CD14-positive monocyte (primary cell): ENCODE measurements at regions not wholly inside any gene's neighbourhood (a gene's known extent, or its start where the extent isn't known, plus 50 kb on each side); places are given as distances from the start of the nearest gene placed in this dataset.

Experiments used
- DNase-seq, 3 donors: peaks; one replicate each; pipeline ENCODE4 v3.0.0-alpha.2; 2011 to 2022
- H2AFZ ChIP-seq: 2 replicates; pipeline ENCODE4 v1.6.0; 2012; ENCODE audit warnings: mild to moderate bottlenecking, low read depth, low read length, inconsistent platforms; ENCODE audit not compliant: insufficient read depth, poor library complexity, severe bottlenecking
- H3K27ac ChIP-seq, 2 donors: 1 replicate in 1 of 2; 2 replicates in 1 of 2; pipeline ENCODE4 v1.5.1; 2012 to 2013; ENCODE audit warnings: low read length in 2 of 2, control low read depth in 1 of 2, inconsistent platforms in 1 of 2, low read depth in 1 of 2, mild to moderate bottlenecking in 1 of 2
- H3K27me3 ChIP-seq, 2 donors: one replicate each; pipeline versions ENCODE4 v1.6.0 to v1.6.1; 2011 to 2013; ENCODE audit warnings: low read length in 2 of 2; ENCODE audit not compliant: control insufficient read depth in 2 of 2, insufficient read depth in 2 of 2
- H3K36me3 ChIP-seq, 2 donors: replicated peaks in 1 of 2; 1 replicate in 1 of 2; 2 replicates in 1 of 2; pipeline versions ENCODE4 v1.5.1 to v1.6.1; 2012 to 2013; ENCODE audit warnings: low read length in 2 of 2, control low read depth in 1 of 2, inconsistent platforms in 1 of 2, mild to moderate bottlenecking in 1 of 2; ENCODE audit not compliant: insufficient read depth in 2 of 2, control insufficient read depth in 1 of 2
- H3K4me1 ChIP-seq, 2 donors: 1 replicate in 1 of 2; 2 replicates in 1 of 2; pipeline versions ENCODE4 v1.5.1 to v1.6.1; 2012 to 2013; ENCODE audit warnings: low read length in 2 of 2, control low read depth in 1 of 2, inconsistent platforms in 1 of 2, mild to moderate bottlenecking in 1 of 2, moderate library complexity in 1 of 2; ENCODE audit not compliant: insufficient read depth in 2 of 2, control insufficient read depth in 1 of 2
- H3K4me2 ChIP-seq: replicated peaks from 2 replicates; pipeline ENCODE3; 2012; ENCODE audit warnings: low read length, moderate library complexity, mild to moderate bottlenecking; ENCODE audit not compliant: poor library complexity, severe bottlenecking; ENCODE audit errors: extremely low read depth
- H3K4me3 ChIP-seq, 3 experiments: fragments of 200-600 bp in 1 of 3; sonication (generic) in 1 of 3; replicated peaks in 1 of 3; 1 replicate in 2 of 3; 2 replicates in 1 of 3; pipeline ENCODE4 v1.5.1; 2011 to 2013; ENCODE audit warnings: low read length in 3 of 3, mild to moderate bottlenecking in 3 of 3, control low read depth in 2 of 3, low read depth in 2 of 3, inconsistent platforms in 1 of 3, moderate library complexity in 1 of 3
- H3K79me2 ChIP-seq: 2 replicates; pipeline ENCODE4 v1.6.0; 2012; ENCODE audit warnings: mild to moderate bottlenecking, control low read depth, inconsistent platforms, low read length, moderate library complexity; ENCODE audit not compliant: insufficient read depth
- H3K9ac ChIP-seq: 2 replicates; pipeline ENCODE4 v1.6.0; 2017; ENCODE audit warnings: low read length, mild to moderate bottlenecking; ENCODE audit not compliant: insufficient read depth, poor library complexity, severe bottlenecking
- H3K9me3 ChIP-seq, 2 donors: replicated peaks in 1 of 2; 1 replicate in 1 of 2; 2 replicates in 1 of 2; pipeline versions ENCODE4 v1.5.1 to v1.6.1; 2012 to 2013; ENCODE audit warnings: low read length in 2 of 2, control low read depth in 1 of 2; ENCODE audit not compliant: control insufficient read depth in 1 of 2, insufficient read depth in 1 of 2
- H4K20me1 ChIP-seq: 2 replicates; pipeline ENCODE4 v1.6.0; 2012; ENCODE audit warnings: mild to moderate bottlenecking, low read length, control low read depth, moderate library complexity; ENCODE audit not compliant: insufficient read depth
- H3K27ac Mint-ChIP-seq, 7 donors: one replicate each; pipeline ENCODE4 v1.8.0; 2020; ENCODE audit warnings: mild to moderate bottlenecking in 7 of 7, mixed read lengths in 7 of 7, moderate library complexity in 6 of 7, inconsistent platforms in 2 of 7
- H3K27me3 Mint-ChIP-seq, 3 donors: one replicate each; pipeline ENCODE4 v1.8.0; 2021 to 2022; ENCODE audit warnings: low read depth in 3 of 3, mild to moderate bottlenecking in 3 of 3, mixed read lengths in 3 of 3, moderate library complexity in 3 of 3, inconsistent platforms in 1 of 3
- H3K36me3 Mint-ChIP-seq, 2 donors: one replicate each; pipeline ENCODE4 v1.8.0; 2020; ENCODE audit warnings: mixed read lengths in 2 of 2, inconsistent platforms in 1 of 2, mild to moderate bottlenecking in 1 of 2
- H3K4me1 Mint-ChIP-seq: one replicate; pipeline ENCODE4 v1.8.0; 2020; ENCODE audit warnings: mild to moderate bottlenecking, mixed read lengths
- H3K4me3 Mint-ChIP-seq, 2 donors: one replicate each; pipeline ENCODE4 v1.8.0; 2020; ENCODE audit warnings: mild to moderate bottlenecking in 2 of 2, mixed read lengths in 2 of 2, moderate library complexity in 1 of 2
- H3K9me3 Mint-ChIP-seq, 7 donors: one replicate each; pipeline ENCODE4 v1.8.0; 2020 to 2022; ENCODE audit warnings: mixed read lengths in 7 of 7, mild to moderate bottlenecking in 6 of 7, moderate library complexity in 6 of 7, inconsistent platforms in 2 of 7
- CTCF ChIP-seq: fragments of 200-600 bp; IDR thresholded peaks from one replicate; pipeline ENCODE4 v1.8.0; 2022; ENCODE audit warnings: antibody characterized with exemption, mild to moderate bottlenecking
- WGBS: methylation state at CpG from one replicate; pipeline ENCODE4 v1.1.5; 2013; ENCODE audit warnings: missing lambda C conversion rate; ENCODE audit not compliant: insufficient coverage; 5-methylcytosine and 5-hydroxymethylcytosine counted together
- intact Hi-C, 2 donors: fragments of 100-400 bp; cut with micrococcal nuclease; formaldehyde crosslinking; loops; one replicate each; pipeline versions ENCODE4 v1.15.0 to v1.15.1; 2023

GRCh38 chr11:62054081-62054480 is 69.7 kb upstream of the INCENP start:
- no peak for DNase-seq
- peaks cover 0 to 3% (median 2%) of the 10 kb centered on the region in 3 donors for H3K27me3 Mint-ChIP-seq
- H3K27ac ChIP-seq, result no peak overlapping the region
- H3K27ac Mint-ChIP-seq, result no peak overlapping the region
- no peak overlapping the region for H3K4me2 ChIP-seq
- no peak for TF ChIP-seq CTCF
- H3K4me3 ChIP-seq, result no peak overlapping the region
- H3K79me2 ChIP-seq, result no peaks in the 10 kb centered on the region
- H4K20me1 ChIP-seq, result no peaks in the 10 kb centered on the region
- H3K36me3 Mint-ChIP-seq, result no peaks in the 10 kb centered on the region
- no peak overlapping the region for H3K4me3 Mint-ChIP-seq
- peaks cover 0 to 2% (median 0%) of the 10 kb centered on the region in 7 donors for H3K9me3 Mint-ChIP-seq
- no peaks in the 10 kb centered on the region for H3K4me1 ChIP-seq
- peaks cover 4% of the 10 kb centered on the region for H3K4me1 Mint-ChIP-seq
- WGBS, result 74% methylated on average over 3 of the region's 5 CpGs
- no peak overlapping the region for H3K9ac ChIP-seq
- H3K9me3 ChIP-seq, result no peaks in the 10 kb centered on the region
- H3K36me3 ChIP-seq, result no peaks in the 10 kb centered on the region
- intact Hi-C loops, result no loop called here
- H2AFZ ChIP-seq, result no peak overlapping the region
- H3K27me3 ChIP-seq, result no peaks in the 10 kb centered on the region

- Histone ChIP-seq H3K27me3 (no peaks in the 10 kb centered on the region), H3K4me1 (no peaks in the 10 kb centered on the region), H3K9ac (no peak overlapping the region), H3K79me2 (no peaks in the 10 kb centered on the region), H3K27ac (no peak overlapping the region), H3K36me3 (no peaks in the 10 kb centered on the region), H3K9me3 (no peaks in the 10 kb centered on the region), H2AFZ (no peak overlapping the region), H3K4me3 (no peak overlapping the region), H4K20me1 (no peaks in the 10 kb centered on the region), H3K4me2 (no peak overlapping the region)
- no peak for TF ChIP-seq CTCF
- Mint-ChIP-seq H3K36me3 (no peaks in the 10 kb centered on the region), H3K4me1 (peaks cover 4% of the 10 kb centered on the region), H3K4me3 (no peak overlapping the region), H3K27ac (no peak overlapping the region), H3K27me3 (peaks cover 2 to 3% (median 3%) of the 10 kb centered on the region in 3 donors), H3K9me3 (peaks cover 0 to 2% (median 0%) of the 10 kb centered on the region in 7 donors)
- WGBS, result 80% methylated on average over 1 of the region's 5 CpGs
- intact Hi-C loops, result no loop called here
- DNase-seq, result no peak
Measured at GRCh38 chr11:62050716-62051115, 73.1 kb upstream of the INCENP start.
